ENCODE measurements at regions not wholly inside any gene's neighbourhood (a gene's known extent, or its start where the extent isn't known, plus 50 kb on each side); places are given as distances from the start of the nearest gene placed in this dataset.
"Not testable (repeated sequence)": the region's sequence is repeated elsewhere in the genome, so short reads cannot be mapped to it uniquely, and the experiment has no call there.

DNA sequence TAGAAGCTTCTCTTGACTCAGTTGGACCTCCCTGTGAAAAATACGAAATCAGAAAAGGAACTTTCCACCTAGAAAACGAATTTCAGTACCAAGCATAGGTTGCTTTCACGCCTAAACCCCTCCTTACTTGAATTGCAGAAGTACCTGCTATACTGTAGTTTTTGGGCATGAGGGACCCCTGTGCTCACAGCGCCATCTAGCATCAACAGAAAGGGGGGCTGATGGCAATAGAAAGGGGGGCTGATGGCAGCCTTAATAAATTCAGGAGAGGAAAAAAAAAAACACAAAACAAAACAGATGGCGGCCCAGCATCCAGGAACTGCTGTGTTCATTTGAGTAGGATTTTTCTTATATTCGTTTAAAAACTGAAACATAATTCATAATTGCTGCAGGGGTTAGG is 96.7 kb downstream of the NPAP1 start:
- TF ChIP-seq, protein P1, sequence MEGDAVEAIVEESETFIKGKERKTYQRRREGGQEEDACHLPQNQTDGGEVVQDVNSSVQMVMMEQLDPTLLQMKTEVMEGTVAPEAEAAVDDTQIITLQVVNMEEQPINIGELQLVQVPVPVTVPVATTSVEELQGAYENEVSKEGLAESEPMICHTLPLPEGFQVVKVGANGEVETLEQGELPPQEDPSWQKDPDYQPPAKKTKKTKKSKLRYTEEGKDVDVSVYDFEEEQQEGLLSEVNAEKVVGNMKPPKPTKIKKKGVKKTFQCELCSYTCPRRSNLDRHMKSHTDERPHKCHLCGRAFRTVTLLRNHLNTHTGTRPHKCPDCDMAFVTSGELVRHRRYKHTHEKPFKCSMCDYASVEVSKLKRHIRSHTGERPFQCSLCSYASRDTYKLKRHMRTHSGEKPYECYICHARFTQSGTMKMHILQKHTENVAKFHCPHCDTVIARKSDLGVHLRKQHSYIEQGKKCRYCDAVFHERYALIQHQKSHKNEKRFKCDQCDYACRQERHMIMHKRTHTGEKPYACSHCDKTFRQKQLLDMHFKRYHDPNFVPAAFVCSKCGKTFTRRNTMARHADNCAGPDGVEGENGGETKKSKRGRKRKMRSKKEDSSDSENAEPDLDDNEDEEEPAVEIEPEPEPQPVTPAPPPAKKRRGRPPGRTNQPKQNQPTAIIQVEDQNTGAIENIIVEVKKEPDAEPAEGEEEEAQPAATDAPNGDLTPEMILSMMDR (IDR thresholded peaks at IDR 0.05; ENCODE audit: insufficient read depth, low read depth, low read length), result no peak
- peak overlapping the region; percentile 54 for H3K4me3 ChIP-seq (ENCODE audit: low read depth, low read length)
- no peak for DNase-seq (ENCODE audit: low read depth)

DNA sequence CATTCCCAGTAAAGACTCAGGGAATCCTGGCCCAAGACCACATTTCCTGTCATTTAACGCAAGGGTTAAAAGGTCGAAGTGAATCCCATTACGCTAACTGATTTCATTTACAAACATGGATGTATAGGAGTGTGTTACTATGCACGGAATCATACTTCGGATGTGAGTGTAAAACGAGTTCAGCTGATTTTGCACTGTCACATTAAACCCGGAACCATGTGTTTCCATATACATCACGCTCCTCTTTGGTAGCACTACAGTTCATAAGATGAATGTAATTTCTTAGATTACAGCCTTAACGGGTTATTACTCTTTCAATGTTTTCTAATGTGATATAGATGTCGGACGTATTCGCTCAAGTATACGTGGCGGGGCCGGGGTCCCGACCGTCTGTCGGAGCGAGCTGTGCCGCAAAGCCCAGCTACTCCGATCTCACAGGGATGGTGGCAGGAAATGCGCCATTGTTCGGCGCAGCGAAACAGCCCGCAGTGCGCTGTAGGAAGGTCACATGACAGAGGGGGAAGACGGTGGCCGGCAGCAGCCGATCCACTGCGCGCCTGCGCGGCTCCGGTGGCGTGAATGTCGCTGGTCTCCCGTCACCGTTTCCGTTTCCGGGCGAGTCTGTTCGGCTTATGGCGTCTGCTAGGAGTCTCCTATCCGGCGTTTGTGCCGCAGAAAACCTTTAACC is 97.3 kb downstream of the NPAP1 start:
- TF ChIP-seq, protein P1 (IDR thresholded peaks at IDR 0.05; ENCODE audit: insufficient read depth, low read depth, low read length), result no peak
- peak; percentile 48 for DNase-seq (ENCODE audit: low read depth)
- peak overlapping the region; percentile 54 for H3K4me3 ChIP-seq (ENCODE audit: low read depth, low read length)

DNA sequence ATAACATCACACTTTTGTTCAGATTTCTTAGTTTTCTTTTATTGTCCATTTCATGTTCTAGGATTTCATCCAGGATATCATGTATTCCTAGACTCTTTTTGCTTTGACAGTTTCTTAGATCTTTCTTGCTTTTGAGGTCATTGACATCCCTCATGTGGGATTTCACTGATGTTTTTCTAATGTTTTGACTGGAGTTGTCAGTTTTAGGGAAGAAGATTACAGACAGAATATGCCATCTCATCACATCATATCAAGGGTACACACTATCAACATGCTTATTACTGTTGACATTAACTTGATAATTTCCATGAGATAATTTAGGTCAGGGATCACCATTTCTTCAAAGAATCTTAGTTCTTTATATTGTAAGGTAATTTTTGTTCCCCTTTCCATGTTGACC is 101.7 kb downstream of the NPAP1 start:
- no peak for DNase-seq (ENCODE audit: low read depth)
- H3K4me3 ChIP-seq (ENCODE audit: low read depth, low read length), result no peak overlapping the region
- TF ChIP-seq, protein P1 (IDR thresholded peaks at IDR 0.05; ENCODE audit: insufficient read depth, low read depth, low read length), result no peak

DNA sequence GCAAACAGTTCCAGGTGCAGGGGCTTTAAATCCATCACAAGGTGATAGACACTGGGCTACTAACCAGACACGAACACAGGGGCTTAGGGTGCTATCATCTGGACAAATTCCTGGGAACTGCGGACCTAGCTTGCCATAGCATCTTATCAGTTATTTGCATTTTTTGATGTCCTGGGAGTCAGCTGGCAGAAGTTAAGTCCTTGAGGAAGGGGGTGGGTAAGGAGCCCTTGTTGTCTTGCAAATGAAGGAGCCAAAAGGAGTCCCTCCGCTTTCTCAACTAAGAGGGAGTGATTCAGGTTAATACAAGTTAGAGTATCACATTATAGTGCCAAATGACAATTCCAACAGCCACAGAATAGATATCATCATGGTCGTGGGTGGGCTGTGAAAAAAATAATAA is 108.9 kb downstream of the NPAP1 start:
- TF ChIP-seq, protein P1 (IDR thresholded peaks at IDR 0.05; ENCODE audit: insufficient read depth, low read depth, low read length), result no peak
- H3K4me3 ChIP-seq (ENCODE audit: low read depth, low read length), result no peak overlapping the region
- DNase-seq (ENCODE audit: low read depth), result no peak

DNA sequence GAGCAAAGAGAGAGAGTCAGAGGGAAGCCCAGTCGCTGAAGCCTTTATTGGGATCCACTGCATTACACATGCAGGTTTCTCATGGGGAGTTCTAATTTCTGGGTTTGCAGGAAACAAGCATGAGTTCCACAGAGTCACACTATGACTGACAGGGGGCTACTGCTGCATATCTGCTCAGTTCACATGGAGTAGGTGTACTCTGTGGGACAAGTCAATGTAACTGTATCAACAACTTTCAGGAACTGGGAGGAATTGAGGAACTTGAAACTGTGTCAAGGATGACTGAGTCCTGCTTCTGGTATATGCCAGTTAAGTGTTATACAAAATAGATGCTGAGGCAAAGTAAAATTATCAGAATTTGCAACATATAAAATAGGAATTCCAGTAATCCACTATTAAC is 110.8 kb downstream of the NPAP1 start:
- no peak overlapping the region for H3K4me3 ChIP-seq (ENCODE audit: low read depth, low read length)
- DNase-seq (ENCODE audit: low read depth), result no peak
- TF ChIP-seq, protein P1 (IDR thresholded peaks at IDR 0.05; ENCODE audit: insufficient read depth, low read depth, low read length), result no peak

DNA sequence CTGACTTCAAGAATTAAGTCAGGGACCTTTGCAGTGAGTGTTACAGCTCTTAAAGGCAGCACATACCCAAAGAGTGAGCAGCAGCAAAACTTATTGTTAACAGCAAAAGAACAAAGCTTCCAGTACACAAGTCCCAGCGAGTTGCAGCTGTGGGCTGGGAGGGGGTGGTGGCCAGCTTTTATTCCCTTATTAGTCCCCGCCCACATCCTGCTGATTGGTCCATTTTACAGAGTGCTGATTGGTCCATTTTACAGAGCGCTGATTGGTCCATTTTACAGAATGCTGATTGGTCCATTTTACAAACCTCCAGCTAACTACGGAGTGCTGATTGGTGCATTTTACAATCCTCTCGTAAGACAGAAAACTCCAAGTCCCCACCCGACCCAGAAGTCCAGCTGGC is 127.0 kb downstream of the NPAP1 start:
- not testable (repeated sequence) for DNase-seq (ENCODE audit: low read depth); H3K4me3 ChIP-seq (ENCODE audit: low read depth, low read length)

DNA sequence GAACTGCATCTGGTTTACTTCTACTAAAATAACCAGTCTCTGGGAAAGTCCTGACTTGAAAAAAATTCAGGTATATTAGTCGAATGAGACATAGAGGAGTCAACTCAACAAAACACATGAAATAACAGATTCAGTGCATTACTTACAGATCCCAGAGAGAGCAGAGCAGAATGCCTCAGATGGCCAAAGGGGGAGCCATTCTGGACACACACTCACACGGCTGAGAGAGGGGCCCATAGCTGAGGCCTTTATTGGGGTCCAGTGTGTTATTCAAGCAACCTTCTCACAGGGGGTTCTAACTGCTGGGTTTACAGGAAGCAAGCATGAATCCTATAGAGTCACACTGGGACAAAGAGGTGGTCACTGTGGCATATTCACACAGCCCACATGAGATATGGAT is 135.1 kb upstream of the SNRPN start:
- TF ChIP-seq, protein P1 (IDR thresholded peaks at IDR 0.05; ENCODE audit: insufficient read depth, low read depth, low read length), result no peak
- no peak overlapping the region for H3K4me3 ChIP-seq (ENCODE audit: low read depth, low read length)

More for the DNA sequence above, 135.1 kb upstream of the SNRPN start:
- DNase-seq (ENCODE audit: low read depth), result no peak

Data from fibroblast of villous mesenchyme (primary cell).